Stimulated activated naive CD8-positive, alpha-beta T cell treated with anti-CD3 and anti-CD28 coated beads, Interleukin-15, Interleukin-2, amounts not matched to agents 100 U/mL and 50 U/mL, for 24 hours (primary cell): ENCODE measurements at regions not wholly inside any gene's neighbourhood (a gene's known extent, or its start where the extent isn't known, plus 50 kb on each side); places are given as distances from the start of the nearest gene placed in this dataset.
"Not testable (repeated sequence)": the region's sequence is repeated elsewhere in the genome, so short reads cannot be mapped to it uniquely, and the experiment has no call there.

ENCODE experiments used
- ATAC-seq: fragments of 150-1000 bp; cut with Tn5 transposase; one replicate; pipeline ENCODE4 v1.10.0; 2021
- DNase-seq: peaks from one replicate; pipeline ENCODE4 v3.0.0; 2021

GRCh38 chr4:137955595-137955994 is 286.6 kb downstream of the SLC7A11 start:
- DNase-seq = no peak
- no peak for ATAC-seq

GRCh38 chr4:137952116-137952515 is 290.0 kb downstream of the SLC7A11 start:
- DNase-seq (no peak), ATAC-seq (no peak)

- no peak for DNase-seq
- ATAC-seq = no peak
Observed at GRCh38 chr4:137950286-137950685, 291.9 kb downstream of the SLC7A11 start.

DNA sequence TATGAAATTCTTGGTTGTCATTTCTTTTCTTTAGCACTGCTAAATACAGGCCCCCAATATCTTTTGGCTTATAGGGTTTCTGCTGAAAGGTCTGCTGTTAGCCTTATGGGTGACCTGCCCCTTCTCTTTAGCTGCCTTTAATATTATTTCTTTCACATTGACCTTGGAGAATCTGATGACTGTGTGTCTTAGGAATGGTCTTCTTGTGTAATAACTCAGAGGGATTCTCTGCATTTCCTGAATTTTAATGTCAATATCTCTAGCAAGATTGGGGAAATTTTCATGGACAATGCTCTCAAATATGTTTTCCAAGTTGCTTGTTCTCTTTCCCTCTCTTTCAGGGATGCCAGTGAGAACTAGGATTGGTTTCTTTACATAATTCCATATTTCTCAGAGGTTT is 292.4 kb downstream of the SLC7A11 start:
- no peak for DNase-seq
- ATAC-seq = no peak

DNA sequence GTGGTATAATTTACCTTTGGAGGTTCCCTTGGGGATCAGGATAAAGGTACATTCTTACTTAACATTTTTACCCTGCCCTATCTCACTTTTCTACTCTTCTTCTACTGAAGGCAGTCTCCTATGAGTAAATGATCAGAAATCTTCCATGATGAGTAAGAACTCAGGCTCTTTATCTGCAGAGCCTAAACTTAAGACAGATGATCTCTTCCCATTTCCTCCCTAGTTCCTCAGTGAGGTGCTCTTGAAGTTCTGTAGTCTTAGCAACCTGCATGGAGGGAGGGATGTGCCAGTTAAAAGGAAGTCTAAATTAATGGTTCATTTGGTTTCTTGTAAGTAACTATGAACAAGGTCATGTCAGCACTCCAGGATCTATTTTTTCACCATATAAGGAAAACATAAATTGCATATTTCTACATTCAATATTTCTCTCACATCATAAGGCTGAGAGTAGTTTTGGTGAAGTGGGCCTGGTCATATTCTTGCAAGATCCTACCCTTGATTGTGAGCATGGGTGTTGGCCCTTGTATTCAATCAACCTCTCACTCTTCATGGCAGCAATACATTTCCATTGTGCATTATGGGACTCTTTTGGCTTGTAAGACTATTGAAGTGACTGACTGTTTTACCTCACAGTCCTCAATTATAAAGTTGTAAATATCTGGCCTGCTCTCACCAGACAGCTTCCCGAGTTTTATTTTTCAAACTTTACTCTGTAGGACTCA is 295.5 kb downstream of the SLC7A11 start:
- DNase-seq (no peak), ATAC-seq (no peak)

DNA sequence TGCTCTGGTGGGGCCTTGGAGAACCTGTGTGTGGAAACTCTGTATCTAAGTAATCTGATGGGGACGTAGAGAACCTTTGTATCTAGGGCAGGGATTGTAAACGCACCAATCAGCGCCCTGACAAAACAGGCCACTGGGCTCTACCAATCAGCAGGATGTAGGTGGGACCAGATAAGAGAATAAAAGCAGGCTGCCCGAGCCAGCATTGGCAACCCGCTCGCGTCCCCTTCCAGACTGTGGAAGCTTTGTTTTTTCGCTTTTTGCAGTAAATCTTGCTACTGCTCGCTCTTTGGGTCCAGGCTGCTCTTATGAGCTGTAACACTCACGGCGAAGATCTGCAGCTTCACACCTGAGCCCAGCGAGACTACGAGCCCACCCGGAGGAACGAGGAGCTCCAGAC is 299.3 kb downstream of the SLC7A11 start:
- ATAC-seq, DNase-seq: not testable (repeated sequence)

DNA sequence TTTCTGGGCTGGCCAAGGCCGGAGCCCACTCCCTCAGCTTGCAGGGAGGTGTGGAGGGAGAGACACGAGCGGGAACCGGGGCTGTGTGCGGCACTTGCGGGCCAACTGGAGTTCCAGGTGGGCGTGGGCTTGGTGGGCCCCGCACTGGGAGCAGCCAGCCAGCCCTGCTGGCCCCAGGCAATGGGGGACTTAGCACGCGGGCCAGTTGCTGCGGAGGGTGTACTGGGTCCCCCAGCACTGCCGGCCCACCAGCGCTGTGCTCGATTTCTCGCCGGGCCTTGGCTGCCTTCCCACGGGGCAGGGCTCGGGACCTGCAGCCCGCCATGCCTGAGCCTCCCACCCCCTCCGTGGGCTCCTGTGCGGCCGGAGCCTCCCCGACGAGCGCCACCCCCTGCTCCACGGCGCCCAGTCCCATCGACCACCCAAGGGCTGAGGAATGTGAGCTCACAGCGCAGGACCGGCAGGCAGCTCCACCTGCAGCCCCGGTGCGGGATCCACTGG is 300.1 kb downstream of the SLC7A11 start:
- DNase-seq, ATAC-seq: not testable (repeated sequence)

DNA sequence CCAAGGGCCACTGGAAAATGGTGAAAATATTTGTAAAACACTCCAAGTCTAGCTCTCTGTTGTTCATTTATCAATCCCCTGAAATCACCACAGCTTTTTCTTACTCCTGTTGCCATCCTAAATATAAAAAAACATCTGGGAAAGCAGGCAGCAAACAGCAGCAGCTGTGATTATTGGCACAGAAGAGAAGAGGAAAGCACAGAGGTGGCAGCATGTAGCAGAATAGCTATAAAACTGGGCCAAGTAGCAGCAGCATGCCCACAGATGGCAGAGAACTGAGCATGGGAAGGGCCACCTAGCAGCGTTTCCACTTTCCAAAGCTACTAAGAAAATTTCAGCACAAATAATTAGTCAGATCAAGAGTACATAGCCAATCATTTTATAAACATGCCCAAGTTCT is 307.2 kb downstream of the SLC7A11 start:
- ATAC-seq (no peak), DNase-seq (no peak)

GRCh38 chr4:137934046-137934445 is 308.1 kb downstream of the SLC7A11 start:
- ATAC-seq = no peak

DNA sequence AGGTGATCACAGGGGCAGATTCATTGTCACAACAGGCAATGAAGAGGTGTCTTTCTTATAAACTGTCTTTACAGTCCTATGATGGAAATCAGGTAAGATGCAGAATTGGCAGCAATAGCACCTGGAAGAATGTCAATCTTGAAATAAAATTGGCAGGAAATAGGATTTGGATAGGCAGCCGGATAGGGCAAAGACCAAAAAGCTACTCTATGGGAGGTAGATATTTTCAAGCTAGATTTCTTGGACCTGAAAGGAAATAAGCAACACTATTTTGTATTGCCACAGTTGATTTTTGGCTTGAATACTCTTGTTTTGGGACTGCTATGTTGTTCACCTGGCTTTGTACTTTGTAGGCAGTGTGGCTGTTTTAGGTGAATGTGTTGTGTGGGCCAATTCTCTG is 314.2 kb downstream of the SLC7A11 start:
- ATAC-seq = no peak
- no peak for DNase-seq

More at GRCh38 chr4:137934046-137934445, 308.1 kb downstream of the SLC7A11 start:
- DNase-seq = no peak

DNA sequence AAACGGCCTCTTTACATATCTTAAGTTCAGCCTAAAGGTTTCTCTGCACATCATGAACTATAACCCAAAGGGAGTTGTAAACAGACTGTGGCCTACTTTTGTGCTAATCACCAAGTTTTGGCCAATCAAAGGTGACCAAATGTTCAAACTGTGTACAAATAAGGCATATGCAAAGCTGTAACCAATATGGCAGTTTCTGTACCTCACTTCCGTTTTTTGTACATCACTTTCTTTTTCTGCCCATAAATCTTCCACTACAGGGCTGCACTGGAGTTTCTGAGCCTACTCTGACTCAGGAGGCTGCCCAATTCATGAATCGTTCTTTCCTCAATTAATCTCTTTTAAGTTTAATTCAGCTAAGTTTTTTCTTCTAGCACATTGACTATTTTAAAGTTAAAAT is 318.7 kb downstream of the SLC7A11 start:
- no peak for ATAC-seq
- no peak for DNase-seq

- ATAC-seq (no peak), DNase-seq (no peak)
Observed at GRCh38 chr4:137922721-137923120, 319.4 kb downstream of the SLC7A11 start.

GRCh38 chr4:137909529-137910309 is 332.4 kb downstream of the SLC7A11 start:
- DNase-seq = no peak
- ATAC-seq = no peak

DNA sequence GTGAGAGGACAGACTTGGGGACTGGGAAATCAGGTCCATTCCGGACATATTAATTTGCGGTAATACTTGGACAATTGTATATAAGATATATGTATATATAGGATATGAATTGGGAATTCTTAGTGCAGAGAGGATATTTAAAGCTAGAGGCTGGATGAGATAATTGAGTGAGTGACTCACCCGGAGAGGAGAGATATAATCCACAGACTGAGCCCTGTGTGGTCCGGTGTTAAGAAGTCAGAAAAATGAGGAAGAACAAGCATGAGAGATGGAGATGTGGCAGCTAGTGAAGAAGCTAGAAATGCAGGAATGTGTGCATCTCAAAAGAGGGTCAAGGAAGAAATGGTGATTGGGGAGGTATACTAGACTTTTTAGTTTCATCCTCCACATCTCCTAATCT is 336.2 kb downstream of the SLC7A11 start:
- ATAC-seq (no peak), DNase-seq (no peak)

- DNase-seq = no peak
- ATAC-seq = no peak
Observed at GRCh38 chr4:137901114-137901513, 341.0 kb downstream of the SLC7A11 start.

GRCh38 chr4:137896221-137896737 is 345.9 kb downstream of the SLC7A11 start:
- DNase-seq (no peak), ATAC-seq (no peak)

DNA sequence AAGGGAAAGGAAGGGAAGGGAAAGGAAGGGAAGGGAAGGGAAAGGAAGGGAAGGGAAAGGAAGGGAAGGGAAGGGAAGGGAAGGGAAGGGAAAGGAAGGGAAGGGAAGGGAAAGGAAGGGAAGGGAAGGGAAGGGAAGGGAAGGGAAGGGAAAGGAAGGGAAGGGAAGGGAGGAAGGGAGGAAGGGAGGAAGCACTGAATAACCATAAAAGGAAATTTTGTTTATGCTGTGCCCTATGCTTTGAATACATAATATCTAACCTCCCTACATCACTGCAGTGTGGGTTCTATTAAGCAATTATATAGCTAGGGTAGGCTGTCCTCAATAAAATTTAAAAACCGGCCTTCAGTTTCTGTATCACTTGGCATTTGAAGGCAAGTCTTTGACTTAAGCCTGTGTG is 346.6 kb downstream of the SLC7A11 start:
- DNase-seq, ATAC-seq: not testable (repeated sequence)

DNA sequence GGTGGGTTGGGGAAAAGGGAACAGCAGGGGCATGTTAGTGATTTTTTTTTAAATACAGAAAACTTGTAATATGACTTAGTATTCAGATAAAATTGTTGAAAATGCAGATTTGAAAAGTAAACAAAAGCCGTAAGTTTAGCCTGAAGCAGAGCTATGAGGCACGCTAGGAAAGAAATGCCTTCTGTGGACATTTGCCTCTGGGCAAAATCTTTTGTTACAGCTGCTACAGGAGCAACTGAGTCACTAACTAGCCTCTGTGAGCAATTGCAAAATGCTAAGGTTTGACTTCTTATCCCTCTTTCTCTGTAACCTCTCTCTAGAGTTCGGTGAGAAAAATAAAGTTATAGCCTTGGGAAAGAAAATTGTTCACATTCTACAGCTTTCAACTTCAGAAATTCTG is 350.0 kb downstream of the SLC7A11 start:
- no peak for DNase-seq
- ATAC-seq = no peak

- no peak for ATAC-seq
Observed at GRCh38 chr4:137890812-137891211, 351.3 kb downstream of the SLC7A11 start.

GRCh38 chr4:137881641-137882040 is 349.3 kb upstream of the PCDH18 start:
- no peak for ATAC-seq
- no peak for DNase-seq

More at GRCh38 chr4:137890812-137891211, 351.3 kb downstream of the SLC7A11 start:
- DNase-seq = no peak

GRCh38 chr4:137868067-137868466 is 335.8 kb upstream of the PCDH18 start:
- not testable (repeated sequence) for ATAC-seq, DNase-seq

GRCh38 chr4:137866671-137867070 is 334.4 kb upstream of the PCDH18 start:
- DNase-seq (no peak), ATAC-seq (no peak)

DNA sequence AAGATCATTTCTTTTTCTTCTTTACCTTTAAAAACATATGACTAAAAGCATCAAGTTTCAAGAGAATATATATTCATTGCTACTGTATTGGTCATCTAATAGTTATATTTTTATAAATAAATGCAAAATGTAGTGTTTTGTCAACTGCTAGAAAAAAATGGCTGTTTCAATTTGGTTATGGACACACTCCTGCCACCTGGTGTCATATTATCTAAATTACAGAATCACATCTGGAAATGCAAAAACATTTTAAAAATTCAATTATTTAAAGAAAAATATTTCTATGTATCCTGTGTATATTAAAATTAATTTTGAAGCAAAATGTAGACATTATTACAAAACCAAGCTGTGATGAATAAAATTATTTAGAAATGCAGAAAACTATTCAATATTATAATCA is 329.4 kb upstream of the PCDH18 start:
- no peak for DNase-seq
- ATAC-seq = no peak
